Activated CD4-positive, alpha-beta T cell treated with anti-CD3 and anti-CD28 coated beads for 24 hours (primary cell): ENCODE measurements at regions not wholly inside any gene's neighbourhood (a gene's known extent, or its start where the extent isn't known, plus 50 kb on each side); places are given as distances from the start of the nearest gene placed in this dataset.
"Not testable (repeated sequence)": the region's sequence is repeated elsewhere in the genome, so short reads cannot be mapped to it uniquely, and the experiment has no call there.

Experiments
- DNase-seq, 2 donors: peaks; one replicate each; pipeline ENCODE4 v3.0.0-alpha.2; 2020; ENCODE audit warnings: low read depth in 2 of 2

- DNase-seq = no peak
Observed at GRCh38 chr2:71922499-71923142, 225.0 kb downstream of the CYP26B1 start.

GRCh38 chr2:71922091-71922490, 225.6 kb downstream of the CYP26B1 start:
- no peak for DNase-seq

- not testable (repeated sequence) for DNase-seq
Observed at GRCh38 chr2:71920819-71921218, 226.8 kb downstream of the CYP26B1 start.

- no peak for DNase-seq
Observed at GRCh38 chr2:71919708-71920107, 228.0 kb downstream of the CYP26B1 start.

GRCh38 chr2:71910277-71910676, 237.4 kb downstream of the CYP26B1 start:
- no peak for DNase-seq

GRCh38 chr2:71908798-71909197, 238.9 kb downstream of the CYP26B1 start:
- no peak for DNase-seq

- no peak for DNase-seq
Observed at GRCh38 chr2:71907503-71907902, 240.2 kb downstream of the CYP26B1 start.

- DNase-seq = no peak
Observed at GRCh38 chr2:71906357-71906973, 241.2 kb downstream of the CYP26B1 start.

- DNase-seq = no peak
Observed at GRCh38 chr2:71905205-71905604, 242.5 kb downstream of the CYP26B1 start.

- no peak for DNase-seq
Observed at GRCh38 chr2:71903841-71904240, 243.8 kb downstream of the CYP26B1 start.

GRCh38 chr2:71901466-71901865, 246.2 kb downstream of the CYP26B1 start:
- DNase-seq = no peak

GRCh38 chr2:71898851-71899681, 248.6 kb downstream of the CYP26B1 start:
- no peak for DNase-seq

- DNase-seq = no peak
Observed at GRCh38 chr2:71898375-71898774, 249.3 kb downstream of the CYP26B1 start.

GRCh38 chr2:71897836-71898235, 249.8 kb downstream of the CYP26B1 start:
- DNase-seq = no peak

GRCh38 chr2:71897137-71897480, 250.6 kb downstream of the CYP26B1 start:
- DNase-seq = no peak

- DNase-seq = no peak
Observed at GRCh38 chr2:71896385-71897136, 251.1 kb downstream of the CYP26B1 start.

GRCh38 chr2:71895320-71896161, 252.1 kb downstream of the CYP26B1 start:
- no peak for DNase-seq

- no peak for DNase-seq
Observed at GRCh38 chr2:71894261-71894660, 253.4 kb downstream of the CYP26B1 start.

GRCh38 chr2:71893646-71894045, 254.0 kb downstream of the CYP26B1 start:
- no peak for DNase-seq

- DNase-seq = no peak
Observed at GRCh38 chr2:71892896-71893295, 254.8 kb downstream of the CYP26B1 start.

- no peak for DNase-seq
Observed at GRCh38 chr2:71892423-71892730, 255.3 kb downstream of the CYP26B1 start.
